Right hindlimb (tissue), 1 donor: ENCODE measurements at regions not wholly inside any gene's neighbourhood (a gene's known extent, or its start where the extent isn't known, plus 50 kb on each side); places are given as distances from the start of the nearest gene placed in this dataset.
"Not testable (repeated sequence)": the region's sequence is repeated elsewhere in the genome, so short reads cannot be mapped to it uniquely, and the experiment has no call there.

Experiments used
- DNase-seq: peaks from one replicate; pipeline ENCODE4 v3.0.0-alpha.2; 2018

DNA sequence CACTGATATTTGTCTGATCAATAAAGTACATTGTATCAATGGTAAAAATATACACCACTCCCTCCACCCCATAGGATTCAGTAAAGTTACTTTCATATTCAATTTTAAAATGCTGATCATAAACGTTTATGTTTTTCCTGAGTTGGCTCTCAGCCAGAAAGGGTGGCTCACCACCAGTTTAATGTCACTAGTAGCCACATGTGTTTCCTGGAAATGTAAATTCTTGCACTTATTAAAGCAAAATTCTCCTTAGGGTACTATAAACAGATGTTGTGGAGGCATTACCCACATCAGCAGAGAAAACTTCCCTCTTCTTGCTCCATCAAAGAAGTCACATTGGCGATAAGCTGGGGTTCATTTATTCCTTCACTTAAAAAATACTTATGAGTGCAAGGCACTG is 210.3 kb downstream of the SREK1 start:
- DNase-seq = no peak

DNA sequence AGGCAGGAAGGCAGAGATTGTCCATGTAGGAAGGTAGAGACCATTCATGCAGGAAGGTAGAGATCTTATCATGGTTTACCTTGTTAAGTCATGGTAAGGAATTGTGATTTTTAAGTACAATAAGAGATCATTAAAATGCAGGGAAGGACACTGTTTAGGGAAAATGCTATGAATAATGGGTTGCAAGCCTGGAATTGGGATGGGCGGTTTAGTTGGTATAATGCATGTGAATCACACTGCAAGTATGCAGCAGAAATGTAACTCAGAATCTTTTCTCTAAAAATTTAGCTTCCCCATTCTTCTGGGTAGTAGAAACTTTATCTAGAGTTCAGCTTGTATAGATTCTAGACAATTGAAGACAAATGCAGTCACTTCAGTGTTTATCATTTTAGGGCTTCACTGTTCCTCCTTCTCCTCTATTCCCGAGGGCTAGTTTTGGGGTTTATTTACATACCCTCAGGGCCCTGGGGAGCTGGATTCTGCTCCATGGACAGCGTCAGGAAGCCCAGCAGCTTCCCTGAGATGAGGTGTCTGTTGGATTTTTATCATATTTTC is 212.0 kb downstream of the SREK1 start:
- DNase-seq = no peak

DNA sequence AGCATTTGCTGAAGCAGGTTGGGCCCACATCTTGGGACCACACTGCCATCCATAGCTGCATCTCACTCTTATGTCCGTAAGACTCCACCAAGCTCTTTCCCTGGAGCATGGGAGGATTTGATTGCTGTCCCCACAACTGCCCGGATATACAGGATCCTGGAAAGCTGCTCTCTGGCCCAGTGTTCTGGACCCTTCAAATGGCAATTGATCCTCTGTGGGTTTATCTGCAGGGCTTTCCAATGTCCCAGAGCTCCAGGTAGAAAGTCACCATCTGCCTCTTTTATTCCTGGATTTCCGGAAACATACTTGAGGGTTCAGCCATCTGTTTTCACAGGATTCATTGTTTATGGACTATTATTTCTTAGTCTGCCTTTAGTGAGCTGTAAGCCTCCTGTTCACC is 214.6 kb downstream of the SREK1 start:
- DNase-seq = no peak

DNA sequence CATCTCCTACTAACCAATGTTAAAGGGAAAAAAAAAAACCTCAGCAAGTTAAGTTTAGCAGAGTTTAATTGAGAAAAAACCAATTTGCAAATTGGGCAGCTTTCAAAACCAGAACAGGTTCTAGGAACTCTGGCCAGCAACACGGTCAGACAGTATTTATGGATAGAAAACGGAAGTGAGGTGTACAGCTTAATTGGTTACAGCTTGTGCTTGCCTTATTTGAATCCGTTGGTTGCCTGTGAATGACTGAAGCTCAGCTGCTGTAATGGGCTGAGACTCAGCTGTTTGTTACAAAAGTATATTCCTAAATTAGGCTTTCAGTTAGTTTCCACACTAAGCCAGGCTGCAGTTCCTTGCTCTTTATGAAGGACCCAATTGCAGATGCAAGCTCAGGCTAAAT is 217.0 kb downstream of the SREK1 start:
- DNase-seq = no peak

DNA sequence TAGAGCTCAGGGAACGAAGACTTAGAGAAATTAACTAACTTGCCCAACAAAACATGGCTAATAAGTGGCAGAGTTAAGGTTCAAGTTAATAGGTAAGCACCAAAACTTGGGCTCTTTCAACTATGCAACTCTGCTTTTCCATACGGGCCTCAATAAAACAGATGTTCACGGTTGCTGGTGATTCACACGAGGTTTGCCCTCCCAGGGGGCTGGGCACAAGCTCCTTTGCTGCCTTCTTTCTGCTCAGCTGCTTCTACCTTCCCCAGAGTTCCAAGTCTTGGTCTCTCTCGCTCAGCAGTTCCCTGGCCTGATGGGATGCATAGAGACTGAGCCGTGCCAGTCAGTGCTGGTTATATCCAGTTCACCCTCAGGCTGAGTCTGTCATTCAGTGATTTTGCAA is 217.9 kb downstream of the SREK1 start:
- DNase-seq = no peak

DNA sequence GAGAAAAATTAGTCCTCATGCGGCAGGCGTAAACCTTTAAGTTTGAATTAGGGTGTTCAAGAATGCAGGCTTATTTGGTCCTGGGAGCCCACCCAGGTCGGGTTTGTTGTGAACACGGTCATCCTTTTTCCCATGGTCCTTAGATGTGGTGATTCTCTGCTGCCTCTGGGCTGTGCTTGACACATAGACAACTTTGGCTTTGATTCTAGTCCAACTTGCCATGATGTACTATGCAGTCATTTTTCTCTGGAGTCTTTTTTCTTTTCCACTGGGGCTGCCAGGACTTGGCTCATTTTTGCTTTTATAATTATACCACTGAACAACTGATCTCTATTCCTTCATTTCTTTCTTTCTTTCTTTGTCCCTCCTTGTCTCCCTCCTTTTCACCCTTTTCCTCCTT is 218.6 kb downstream of the SREK1 start:
- no peak for DNase-seq

DNA sequence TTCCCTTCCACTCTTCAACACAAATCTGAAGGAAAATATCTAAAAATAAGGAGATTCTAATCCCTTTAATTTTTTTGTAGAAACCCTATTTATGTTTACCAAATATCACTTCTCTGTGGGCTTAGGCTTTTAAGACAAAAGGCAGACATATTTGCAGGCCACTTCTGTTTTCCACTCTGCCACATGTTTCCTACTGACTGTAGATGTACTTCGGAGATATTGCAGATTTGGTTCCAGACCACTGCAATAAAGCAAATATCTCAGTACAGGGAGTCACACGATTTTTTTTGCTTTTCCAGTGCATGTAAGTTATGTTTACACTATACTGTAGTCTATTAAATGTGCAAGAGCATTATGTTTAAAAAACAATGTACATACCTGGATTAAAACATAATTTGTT is 219.0 kb downstream of the SREK1 start:
- DNase-seq = no peak

DNA sequence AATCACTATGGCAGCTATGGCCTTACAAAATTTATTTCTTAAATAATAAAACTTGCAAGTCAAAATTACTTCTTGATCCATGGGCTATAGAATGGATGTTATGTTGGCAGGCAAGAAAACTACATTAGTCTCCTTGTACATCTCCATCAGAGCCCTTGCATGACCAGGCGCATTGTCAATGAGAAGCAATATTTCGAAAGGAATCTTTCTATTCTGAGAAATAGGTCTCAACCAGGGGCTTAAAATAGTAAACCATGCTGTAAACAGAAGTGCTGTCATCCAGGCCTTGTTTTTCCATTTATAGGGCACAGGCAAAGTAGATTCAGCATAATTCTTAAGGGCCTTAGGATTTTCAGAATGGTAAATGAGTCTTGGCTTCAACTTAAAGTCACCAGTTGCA is 220.1 kb downstream of the SREK1 start:
- no peak for DNase-seq

DNA sequence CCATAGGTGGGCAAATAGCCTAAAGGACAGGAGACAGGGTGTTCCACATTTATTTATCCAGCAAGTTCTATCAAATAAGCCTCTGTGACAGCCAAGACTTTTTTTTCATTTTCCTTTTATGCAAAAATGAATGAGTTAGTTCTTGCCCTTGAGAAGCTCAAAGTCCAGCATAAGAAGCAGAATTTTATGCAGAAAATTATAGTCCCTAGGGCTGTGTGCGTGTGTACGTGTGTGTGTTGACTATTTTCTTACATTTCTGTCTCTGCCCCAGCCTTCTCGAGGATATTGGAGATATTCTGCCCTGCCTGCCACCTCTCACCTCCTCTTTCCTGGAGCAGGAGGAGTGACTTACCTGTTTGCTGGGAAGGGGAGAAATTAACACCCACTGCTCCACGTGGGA is 221.9 kb downstream of the SREK1 start:
- DNase-seq = no peak

DNA sequence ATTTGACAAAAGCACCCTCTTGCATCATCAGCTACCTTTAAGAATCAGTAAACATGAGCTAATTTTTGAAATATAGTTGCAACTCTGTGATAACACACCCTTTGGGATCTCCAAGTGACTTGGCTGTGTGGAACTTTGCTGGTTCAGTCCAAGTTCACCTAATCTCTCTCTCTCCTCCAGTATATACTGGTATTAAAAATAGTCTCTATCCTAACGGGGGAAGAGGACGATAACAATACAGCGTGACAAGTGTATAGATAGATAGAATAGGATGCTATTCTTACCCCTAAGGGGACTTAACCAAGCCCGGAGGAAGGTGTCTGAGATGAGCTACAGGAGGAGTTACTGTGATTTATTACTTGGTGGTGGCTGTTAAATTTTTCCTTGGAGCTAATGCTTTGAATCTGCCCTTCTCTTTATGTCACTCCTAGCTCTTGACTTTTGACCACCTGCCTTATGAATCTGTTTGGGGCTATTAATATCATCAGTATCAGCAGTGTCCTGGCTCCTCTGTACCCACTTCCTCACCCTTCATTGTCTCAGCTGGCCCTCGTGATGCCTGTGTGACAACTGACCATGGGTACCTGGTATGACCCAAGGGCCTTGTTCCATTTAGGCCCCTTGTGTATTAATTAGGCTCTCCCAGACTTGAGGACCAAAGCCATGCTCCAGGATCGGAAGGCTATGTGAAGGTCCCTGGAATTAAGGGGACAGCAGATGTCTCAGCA is 223.9 kb downstream of the SREK1 start:
- DNase-seq = no peak

DNA sequence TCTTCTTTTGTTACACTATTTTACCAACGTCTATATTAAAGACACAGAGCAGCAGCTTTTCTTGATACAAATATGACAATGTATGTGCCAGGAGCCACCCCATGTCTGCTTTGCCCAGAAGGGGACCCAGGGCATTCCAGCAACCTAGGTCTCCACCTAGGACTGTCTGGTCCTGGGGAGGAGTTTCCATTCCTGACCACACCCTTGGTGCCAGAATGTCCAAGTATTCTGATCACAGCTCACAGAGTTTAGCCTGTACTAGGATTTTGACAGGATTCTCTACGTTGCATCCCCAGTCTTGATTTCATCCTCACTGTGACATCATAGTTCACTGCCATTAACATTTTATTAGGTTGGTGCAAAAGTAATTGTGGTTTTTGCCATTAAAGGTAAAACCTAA is 224.7 kb downstream of the SREK1 start:
- DNase-seq = no peak

DNA sequence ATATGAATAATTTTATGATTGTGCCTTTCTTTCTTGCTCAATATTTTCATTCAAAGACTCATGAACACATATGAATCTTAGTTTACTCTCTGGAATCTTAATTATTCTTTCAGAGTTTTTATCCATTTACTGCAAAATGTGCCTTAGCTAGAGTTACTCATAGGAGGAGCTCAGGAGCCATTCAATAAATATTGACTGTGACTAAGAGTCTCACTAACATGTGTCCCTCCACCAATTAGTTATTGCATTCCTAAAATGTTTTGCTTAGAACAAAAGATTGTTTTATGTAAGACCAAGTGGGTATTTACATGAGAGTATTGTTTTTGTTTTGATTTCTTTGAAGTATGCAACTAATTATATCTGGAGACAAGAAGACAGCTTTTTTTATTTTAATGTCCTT is 218.4 kb upstream of the MAST4 start:
- no peak for DNase-seq

DNA sequence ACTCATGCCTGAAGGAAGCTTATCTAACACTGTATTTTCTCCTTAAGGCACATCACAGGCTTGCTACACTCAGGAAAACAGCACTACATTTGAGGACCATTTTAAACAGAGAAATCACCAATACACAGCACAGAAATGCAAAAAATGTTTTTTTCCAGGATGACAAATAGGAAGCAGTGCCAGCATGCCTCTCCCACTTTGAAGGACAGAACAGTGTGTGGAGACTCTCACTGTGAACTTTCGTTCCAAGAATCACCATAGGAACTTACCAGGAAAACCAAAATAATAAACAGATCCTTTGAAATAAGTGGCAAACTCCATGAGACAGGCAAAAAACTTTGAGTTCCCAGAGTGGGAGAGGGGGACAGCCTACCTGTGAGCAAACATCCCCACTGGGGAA is 217.8 kb upstream of the MAST4 start:
- DNase-seq = no peak

DNA sequence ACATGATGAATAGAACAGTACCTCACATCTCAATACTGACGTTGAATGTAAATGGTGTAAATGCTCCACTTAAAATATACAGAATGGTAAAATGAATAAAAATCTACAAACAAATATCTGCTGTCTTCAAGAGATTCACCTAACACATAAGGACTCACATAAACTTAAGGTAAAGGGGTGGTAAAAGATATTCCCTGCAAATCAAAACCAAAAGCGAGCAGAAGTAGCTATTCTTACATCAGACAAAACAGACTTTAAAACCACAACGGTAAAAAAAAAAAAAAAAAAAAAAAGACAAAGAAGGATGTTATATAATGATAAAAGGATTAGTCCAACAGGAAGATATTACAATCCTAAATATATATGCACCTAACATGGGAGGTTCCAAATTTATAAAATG is 214.0 kb upstream of the MAST4 start:
- no peak for DNase-seq

DNA sequence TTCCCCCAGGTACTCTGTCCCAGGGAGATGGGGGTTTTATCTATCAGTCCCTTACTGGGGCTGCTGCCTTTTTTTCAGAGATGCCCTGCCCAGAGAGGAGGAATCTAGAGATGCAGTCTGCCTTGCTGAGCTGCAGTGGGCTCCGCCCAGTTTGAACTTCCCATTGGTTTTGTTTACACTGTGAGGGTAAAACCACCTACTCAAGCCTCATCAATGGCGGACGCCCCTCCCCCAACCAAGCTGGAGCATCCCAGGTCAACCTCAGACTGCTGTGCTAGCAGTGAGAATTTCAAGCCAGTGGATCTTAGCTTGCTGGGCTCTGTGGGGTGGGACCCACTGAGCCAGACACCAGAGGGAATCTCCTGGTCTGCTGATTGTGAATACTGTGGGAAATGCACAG is 191.0 kb upstream of the MAST4 start:
- DNase-seq = not testable (repeated sequence)

DNA sequence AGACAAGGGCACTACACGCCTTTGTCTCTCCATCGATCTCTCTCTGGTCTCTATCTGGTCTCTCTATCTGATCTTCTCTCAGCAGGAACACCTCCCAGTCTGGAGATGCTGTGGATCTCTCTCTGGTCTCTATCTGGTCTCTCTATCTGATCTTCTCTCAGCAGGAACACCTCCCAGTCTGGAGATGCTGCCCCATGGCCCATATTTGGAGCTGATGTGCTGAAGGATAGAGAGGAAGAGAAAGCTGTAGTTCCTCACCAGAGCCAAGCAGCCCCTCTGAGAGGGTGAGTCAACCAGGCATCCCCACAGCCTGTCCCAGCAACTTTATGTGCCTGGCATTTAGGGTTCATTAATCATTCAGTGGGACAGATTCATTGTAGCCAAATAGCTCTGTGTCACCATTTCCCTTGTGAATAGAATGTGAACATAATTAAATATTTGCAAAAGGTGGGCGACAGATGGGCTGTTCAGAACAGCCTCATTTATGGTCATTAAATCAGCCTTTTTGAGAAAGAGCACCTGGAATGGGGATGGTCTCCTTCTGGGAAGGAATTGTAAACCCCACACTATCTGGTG is 189.3 kb upstream of the MAST4 start:
- no peak for DNase-seq

DNA sequence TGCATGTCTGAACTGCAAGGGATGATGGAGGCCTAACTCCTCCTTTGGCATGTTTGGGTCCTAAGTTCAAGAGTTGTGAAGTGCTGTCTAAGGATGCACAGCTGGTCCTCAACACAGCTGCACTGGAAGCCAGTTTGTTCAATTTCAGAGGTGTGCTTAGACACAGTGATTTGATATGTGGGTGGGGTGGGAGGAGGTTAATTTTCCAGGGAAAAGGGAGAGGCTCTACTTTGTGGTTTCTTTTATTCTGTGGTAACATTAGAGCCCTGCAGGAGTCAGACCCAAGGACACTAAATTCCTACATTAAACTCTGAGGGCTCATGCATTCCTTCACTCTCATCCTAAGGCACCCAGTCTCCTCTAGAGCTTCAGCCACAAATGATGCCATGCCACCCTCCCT is 188.4 kb upstream of the MAST4 start:
- DNase-seq = no peak

DNA sequence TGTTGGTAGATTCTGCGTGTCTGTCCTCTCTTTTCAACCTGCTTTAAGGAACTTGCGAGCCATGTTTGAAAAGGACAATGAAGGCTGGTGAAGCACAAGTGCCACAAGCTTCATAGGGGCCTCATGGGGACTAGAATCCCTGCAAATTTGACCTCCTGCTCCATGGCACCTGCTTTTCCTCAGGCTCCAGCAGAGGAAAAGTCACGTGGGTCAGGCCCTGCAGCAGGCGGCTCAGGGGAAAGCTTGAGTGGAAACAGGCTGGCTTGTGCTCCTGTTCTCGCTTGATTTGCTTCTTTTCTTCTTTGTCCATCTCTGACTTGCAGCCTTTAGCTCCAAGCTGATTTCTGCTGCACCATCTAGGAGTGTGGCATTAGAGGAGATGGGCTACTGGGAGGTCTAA is 187.6 kb upstream of the MAST4 start:
- DNase-seq = no peak

DNA sequence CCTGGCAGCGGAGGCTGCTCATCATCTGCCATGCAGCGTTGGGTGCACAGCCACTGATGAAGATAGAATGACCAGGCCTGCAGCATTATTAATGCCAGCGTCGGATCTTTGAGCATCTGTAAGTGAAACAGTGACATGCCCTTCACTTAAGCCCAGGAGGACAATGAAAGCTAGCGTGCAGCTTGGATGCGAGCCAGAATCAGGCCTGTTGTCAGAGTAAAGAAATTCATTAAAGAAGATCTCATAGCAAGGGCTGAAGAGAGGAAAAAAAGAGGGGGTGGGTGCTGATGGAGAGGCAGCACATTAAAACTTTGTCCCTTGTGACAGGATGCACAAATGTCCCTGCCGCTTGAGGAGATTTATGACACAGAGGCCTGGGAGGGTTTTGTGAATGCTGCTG is 186.1 kb upstream of the MAST4 start:
- no peak for DNase-seq

DNA sequence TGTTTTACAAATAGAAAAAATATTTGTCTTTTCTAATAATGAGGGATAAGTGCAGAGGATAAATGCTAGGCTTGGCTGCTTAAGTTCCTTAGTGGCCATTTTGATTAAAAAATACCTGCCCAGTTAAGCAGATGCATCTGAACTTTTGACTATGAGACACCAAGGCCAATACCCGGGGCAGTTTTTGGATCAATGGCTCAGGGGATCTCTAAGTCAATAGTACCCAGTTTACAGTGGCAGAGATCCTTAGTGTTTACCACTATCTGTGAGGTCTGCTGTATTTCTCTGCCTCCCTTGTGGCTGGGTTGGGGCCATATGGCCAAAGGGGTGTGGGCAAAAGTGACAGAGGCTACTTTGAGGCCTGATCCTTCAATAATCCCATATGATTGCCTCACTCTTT is 184.5 kb upstream of the MAST4 start:
- DNase-seq = no peak

DNA sequence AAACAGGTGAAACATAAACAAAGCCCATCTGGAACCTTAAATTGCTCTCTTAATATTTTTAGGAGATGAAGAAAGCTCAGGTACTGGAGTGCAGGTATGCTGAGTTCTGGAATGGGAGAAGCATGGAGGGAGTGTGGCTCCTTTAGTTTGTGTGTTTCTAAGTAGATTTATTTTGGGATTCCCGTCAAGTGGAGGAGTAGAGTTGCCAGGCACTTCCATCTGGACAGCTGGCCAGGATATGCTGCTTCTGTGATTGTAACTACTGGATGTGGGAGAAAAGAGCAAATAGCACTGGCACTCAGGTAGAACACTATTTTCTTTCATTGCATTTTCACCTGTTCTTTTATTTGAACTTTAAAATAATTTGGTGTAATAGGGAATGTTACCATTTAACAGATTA is 182.3 kb upstream of the MAST4 start:
- no peak for DNase-seq

DNA sequence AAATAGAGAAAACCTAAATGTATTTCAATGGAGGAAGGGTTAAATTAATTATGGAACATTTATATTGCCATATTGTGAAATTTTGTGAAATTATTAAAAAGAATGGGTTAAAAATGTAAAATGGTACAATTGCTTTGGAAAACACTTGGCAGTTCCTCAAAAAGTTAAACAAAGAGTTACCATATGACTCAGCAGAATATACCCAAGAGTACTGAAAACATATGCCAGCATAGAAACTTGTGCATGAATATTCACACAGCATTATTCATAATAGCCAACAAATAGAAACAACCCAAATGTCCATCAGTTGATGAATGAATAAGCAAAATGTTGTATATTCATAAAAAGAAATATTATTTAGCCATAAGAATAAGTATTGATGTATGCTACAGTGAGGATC is 181.0 kb upstream of the MAST4 start:
- DNase-seq = no peak

DNA sequence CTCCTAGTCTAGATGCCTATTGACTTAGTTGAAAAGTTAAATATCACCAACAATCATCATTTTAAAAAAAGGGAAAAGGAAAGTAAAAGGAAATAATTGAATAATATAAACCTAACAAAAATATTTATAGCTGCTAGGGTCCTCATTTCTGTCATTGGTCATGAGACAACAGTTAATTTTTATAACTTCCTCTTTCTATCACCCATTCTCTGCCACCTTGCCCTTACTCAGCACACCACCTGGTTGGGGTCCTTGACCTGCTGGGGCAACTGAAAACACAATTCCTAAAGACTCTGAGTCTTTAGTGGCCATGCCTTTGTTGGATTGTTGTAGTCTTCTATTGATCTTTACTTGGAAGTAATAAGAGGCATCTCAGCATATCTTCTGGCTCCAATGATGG is 179.5 kb upstream of the MAST4 start:
- DNase-seq = no peak

DNA sequence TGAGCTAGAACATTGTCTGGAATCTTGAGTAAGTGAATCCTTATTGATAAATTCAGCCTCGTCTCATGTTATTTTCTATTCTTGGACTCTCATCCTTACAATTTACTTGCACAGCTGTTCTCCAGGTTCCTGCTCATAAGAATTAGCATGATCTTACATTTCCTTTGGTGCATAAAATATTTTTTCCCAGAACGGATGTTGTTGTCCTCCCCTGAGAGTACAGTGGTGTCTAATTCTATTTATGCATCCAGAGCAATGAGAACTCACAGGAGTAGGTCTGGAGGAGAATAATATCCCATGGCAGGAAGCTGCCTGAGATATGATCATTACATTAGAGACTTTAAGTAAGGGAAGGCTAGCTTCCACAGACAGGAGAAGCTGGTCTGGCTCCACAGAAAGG is 178.4 kb upstream of the MAST4 start:
- DNase-seq = no peak

DNA sequence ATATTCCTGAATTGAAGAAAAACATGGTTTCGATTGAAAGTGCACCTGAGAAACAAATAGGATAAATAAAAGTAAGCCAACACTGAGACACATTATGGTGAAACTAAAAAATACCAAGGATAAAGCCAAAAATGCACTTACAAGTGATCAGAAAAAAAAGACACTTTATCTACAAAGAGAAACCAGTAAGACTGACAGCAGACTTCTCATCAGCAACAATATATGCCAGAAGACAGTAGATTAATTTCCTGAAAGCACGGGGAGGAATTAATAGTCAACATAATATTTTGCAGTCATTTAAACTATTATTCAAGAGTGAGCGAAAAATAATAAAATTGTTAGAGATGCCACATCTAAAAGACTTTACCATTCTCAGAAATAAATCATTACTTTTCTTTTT is 172.7 kb upstream of the MAST4 start:
- no peak for DNase-seq
